NCI-H526 (cell line): ENCODE measurements at regions not wholly inside any gene's neighbourhood (a gene's known extent, or its start where the extent isn't known, plus 50 kb on each side); places are given as distances from the start of the nearest gene placed in this dataset.
A peak's percentile ranks its signal among the peaks of the same experiment; 100 is the strongest.
"Not testable (repeated sequence)": the region's sequence is repeated elsewhere in the genome, so short reads cannot be mapped to it uniquely, and the experiment has no call there.

Source experiments
- DNase-seq, 2 experiments: peaks; one replicate each; lab custom pipeline; 2025; lab: John Stamatoyannopoulos, UW

GRCh38 chr1:103469801-103470200 is 55.7 kb upstream of the RNPC3 start:
- DNase-seq, result no peak

- no peak for DNase-seq
These were observed 58.4 kb upstream of the RNPC3 start for GRCh38 chr1:103467100-103467499.

GRCh38 chr1:103461161-103462105 is 64.1 kb upstream of the RNPC3 start:
- DNase-seq, result peak; percentile 33 to 61

GRCh38 chr1:103460511-103460910 is 65.0 kb upstream of the RNPC3 start:
- peak in 1 of 2 experiments; percentile 21 for DNase-seq

- DNase-seq, result peak; percentile 45 to 53
These were observed 66.2 kb upstream of the RNPC3 start for GRCh38 chr1:103459346-103459745.

- DNase-seq, result peak; percentile 91 to 94
These were observed 67.5 kb upstream of the RNPC3 start for GRCh38 chr1:103457886-103458455.

- no peak for DNase-seq
These were observed 76.9 kb upstream of the RNPC3 start for GRCh38 chr1:103448560-103448959.

- no peak for DNase-seq
These were observed 78.0 kb upstream of the RNPC3 start for GRCh38 chr1:103447471-103447870.

GRCh38 chr1:103441342-103441741 is 84.2 kb upstream of the RNPC3 start:
- no peak for DNase-seq

- DNase-seq, result not testable (repeated sequence)
These were observed 88.9 kb upstream of the RNPC3 start for GRCh38 chr1:103436568-103437100.

GRCh38 chr1:103435443-103435842 is 90.1 kb upstream of the RNPC3 start:
- DNase-seq, result no peak

- DNase-seq, result no peak
These were observed 100.8 kb upstream of the RNPC3 start for GRCh38 chr1:103424650-103425049.

- no peak for DNase-seq
These were observed 108.7 kb upstream of the RNPC3 start for GRCh38 chr1:103416681-103417286.

- DNase-seq, result no peak
These were observed 137.6 kb upstream of the RNPC3 start for GRCh38 chr1:103387898-103388297.

- DNase-seq, result no peak
These were observed 151.5 kb upstream of the RNPC3 start for GRCh38 chr1:103373991-103374390.

GRCh38 chr1:103372866-103373265 is 152.6 kb upstream of the RNPC3 start:
- no peak for DNase-seq

- DNase-seq, result no peak
These were observed 154.3 kb upstream of the RNPC3 start for GRCh38 chr1:103371234-103371633.

GRCh38 chr1:103367186-103367585 is 158.3 kb upstream of the RNPC3 start:
- no peak for DNase-seq

- no peak for DNase-seq
These were observed 159.5 kb upstream of the RNPC3 start for GRCh38 chr1:103365860-103366569.

- DNase-seq, result no peak
These were observed 162.5 kb upstream of the RNPC3 start for GRCh38 chr1:103363008-103363365.

GRCh38 chr1:103362348-103363007 is 163.0 kb upstream of the RNPC3 start:
- no peak for DNase-seq

- DNase-seq, result no peak
These were observed 172.1 kb upstream of the RNPC3 start for GRCh38 chr1:103353391-103353790.
